ENCODE measurements at regions not wholly inside any gene's neighbourhood (a gene's known extent, or its start where the extent isn't known, plus 50 kb on each side); places are given as distances from the start of the nearest gene placed in this dataset.

DNA sequence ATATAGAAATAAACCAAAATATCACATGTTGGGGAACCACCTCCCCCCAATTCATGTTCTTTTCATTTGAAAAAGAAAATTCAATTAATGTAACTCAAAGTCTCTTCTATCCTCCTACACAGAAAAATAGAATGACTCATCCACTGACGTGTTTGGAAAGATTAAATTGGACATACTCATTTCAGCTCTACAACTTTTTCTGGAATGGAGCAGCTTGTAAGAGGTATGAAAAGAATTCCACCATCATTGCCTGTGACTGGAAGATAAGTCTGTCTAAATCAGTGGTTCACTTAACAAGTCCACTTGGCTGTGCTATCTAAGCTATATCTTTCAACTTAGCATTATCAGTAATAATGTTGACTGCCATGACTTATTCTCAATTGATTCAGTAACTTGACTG is 702.3 kb downstream of the BRINP3 start:
- Histone ChIP-seq H3K9me3 (no peaks in the 10 kb centered on the region), H3K4me3 (ENCODE audit: low read depth in 1 of 2, low read length in 1 of 2) (no peak overlapping the region), H3K36me3 (no peaks in the 10 kb centered on the region), H3K4me1 (ENCODE audit: control insufficient read depth in 1 of 2, insufficient read depth in 1 of 2, low read depth in 1 of 2, low read length in 1 of 2) (no peaks in the 10 kb centered on the region), H3K27ac (no peak overlapping the region), H3K27me3 (no peaks in the 10 kb centered on the region)
- TF ChIP-seq, protein P1, sequence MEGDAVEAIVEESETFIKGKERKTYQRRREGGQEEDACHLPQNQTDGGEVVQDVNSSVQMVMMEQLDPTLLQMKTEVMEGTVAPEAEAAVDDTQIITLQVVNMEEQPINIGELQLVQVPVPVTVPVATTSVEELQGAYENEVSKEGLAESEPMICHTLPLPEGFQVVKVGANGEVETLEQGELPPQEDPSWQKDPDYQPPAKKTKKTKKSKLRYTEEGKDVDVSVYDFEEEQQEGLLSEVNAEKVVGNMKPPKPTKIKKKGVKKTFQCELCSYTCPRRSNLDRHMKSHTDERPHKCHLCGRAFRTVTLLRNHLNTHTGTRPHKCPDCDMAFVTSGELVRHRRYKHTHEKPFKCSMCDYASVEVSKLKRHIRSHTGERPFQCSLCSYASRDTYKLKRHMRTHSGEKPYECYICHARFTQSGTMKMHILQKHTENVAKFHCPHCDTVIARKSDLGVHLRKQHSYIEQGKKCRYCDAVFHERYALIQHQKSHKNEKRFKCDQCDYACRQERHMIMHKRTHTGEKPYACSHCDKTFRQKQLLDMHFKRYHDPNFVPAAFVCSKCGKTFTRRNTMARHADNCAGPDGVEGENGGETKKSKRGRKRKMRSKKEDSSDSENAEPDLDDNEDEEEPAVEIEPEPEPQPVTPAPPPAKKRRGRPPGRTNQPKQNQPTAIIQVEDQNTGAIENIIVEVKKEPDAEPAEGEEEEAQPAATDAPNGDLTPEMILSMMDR (IDR thresholded peaks at IDR 0.05) = no peak

DNA sequence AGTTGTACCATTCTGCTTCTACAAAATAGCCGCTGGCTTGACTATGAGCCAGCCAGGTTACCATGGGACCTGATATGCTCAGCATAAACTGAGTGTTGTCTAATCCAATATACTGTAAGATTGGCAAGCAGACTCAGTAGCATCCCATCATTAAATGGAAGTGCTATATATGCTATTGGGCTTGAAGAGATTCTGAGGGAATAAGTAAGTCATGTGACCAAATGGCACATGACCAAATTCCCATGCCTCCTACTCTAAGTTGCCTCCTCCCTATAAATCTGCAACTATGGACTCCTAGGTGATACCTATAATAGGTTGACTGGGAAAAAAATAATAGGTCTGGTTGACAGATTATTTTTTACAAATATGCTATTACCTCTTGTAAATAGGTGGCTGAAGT is 698.6 kb downstream of the BRINP3 start:
- H3K4me3 ChIP-seq (ENCODE audit: low read depth in 1 of 2, low read length in 1 of 2) = no peak overlapping the region
- no peak overlapping the region for H3K27ac ChIP-seq
- TF ChIP-seq, protein P1 (IDR thresholded peaks at IDR 0.05) = no peak
- no peaks in the 10 kb centered on the region for H3K9me3 ChIP-seq
- H3K27me3 ChIP-seq = no peaks in the 10 kb centered on the region
- no peaks in the 10 kb centered on the region for H3K4me1 ChIP-seq (ENCODE audit: control insufficient read depth in 1 of 2, insufficient read depth in 1 of 2, low read depth in 1 of 2, low read length in 1 of 2)
- H3K36me3 ChIP-seq = no peaks in the 10 kb centered on the region

DNA sequence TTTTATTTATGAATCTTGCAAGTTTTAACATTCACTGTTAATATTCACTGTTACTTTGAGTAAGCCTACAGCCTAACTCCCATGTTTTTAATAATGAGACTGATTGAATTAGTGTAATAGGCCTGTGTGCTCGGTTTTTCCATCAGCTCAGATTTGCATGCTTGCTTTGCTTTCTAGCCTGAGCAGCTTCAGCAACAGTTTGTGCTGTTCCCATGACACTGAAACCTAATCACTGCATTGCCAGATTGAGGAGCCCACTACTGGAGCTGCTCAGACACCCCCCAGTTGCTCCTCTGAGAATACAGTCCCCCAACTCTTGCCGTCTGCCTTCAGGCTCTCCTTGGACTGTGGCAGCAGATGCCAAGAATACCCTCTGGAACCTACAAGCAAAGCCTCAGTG is 695.4 kb downstream of the BRINP3 start:
- TF ChIP-seq, protein P1 (IDR thresholded peaks at IDR 0.05) = no peak
- H3K36me3 ChIP-seq = no peaks in the 10 kb centered on the region
- H3K4me3 ChIP-seq (ENCODE audit: low read depth in 1 of 2, low read length in 1 of 2) = no peak overlapping the region
- H3K4me1 ChIP-seq (ENCODE audit: control insufficient read depth in 1 of 2, insufficient read depth in 1 of 2, low read depth in 1 of 2, low read length in 1 of 2) = no peaks in the 10 kb centered on the region
- H3K9me3 ChIP-seq = no peaks in the 10 kb centered on the region
- H3K27ac ChIP-seq = no peak overlapping the region
- H3K27me3 ChIP-seq = no peaks in the 10 kb centered on the region

DNA sequence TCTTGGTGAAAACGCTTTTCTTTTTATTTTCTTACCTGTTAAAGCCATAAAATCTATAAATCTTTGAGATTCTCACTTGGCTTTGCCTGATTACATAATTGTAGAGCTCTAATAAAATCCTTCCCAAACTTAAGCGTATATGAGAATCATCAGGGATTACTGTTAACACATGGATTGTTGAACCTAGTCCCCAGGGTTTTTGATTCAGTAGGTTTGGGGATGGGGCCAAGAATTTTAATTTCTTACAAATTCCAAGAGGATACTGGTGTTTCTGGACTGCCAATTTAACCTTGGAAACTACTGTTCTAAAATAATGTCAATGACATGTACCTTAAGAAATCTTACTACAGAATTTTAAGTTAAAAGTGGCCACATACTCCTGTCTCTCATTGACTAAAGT is 694.2 kb downstream of the BRINP3 start:
- TF ChIP-seq, protein P1 (IDR thresholded peaks at IDR 0.05) = no peak
- Histone ChIP-seq H3K27me3 (no peaks in the 10 kb centered on the region), H3K27ac (no peak overlapping the region), H3K9me3 (no peaks in the 10 kb centered on the region), H3K36me3 (no peaks in the 10 kb centered on the region), H3K4me1 (ENCODE audit: control insufficient read depth in 1 of 2, insufficient read depth in 1 of 2, low read depth in 1 of 2, low read length in 1 of 2) (no peaks in the 10 kb centered on the region), H3K4me3 (ENCODE audit: low read depth in 1 of 2, low read length in 1 of 2) (no peak overlapping the region)

DNA sequence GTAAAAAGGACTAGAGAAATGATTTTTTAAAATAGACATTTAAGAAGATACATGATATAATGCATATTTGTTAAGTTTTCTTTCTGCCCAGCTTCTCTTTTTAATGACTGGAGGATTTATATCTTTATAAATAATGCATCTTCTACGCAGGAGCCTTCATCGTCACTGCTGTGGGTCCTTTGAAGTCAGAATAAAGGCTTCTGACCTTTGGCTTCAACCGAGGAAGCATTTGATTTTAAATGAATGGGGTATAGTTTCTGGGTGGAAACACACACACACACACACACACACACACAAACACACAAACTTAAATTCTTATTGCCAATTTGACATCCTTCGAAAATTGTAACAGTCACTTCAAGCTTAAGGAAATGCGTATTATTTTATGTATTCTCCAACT is 690.9 kb downstream of the BRINP3 start:
- TF ChIP-seq, protein P1 (IDR thresholded peaks at IDR 0.05) = no peak
- Histone ChIP-seq H3K27ac (no peak overlapping the region), H3K36me3 (no peaks in the 10 kb centered on the region), H3K4me3 (ENCODE audit: low read depth in 1 of 2, low read length in 1 of 2) (no peak overlapping the region), H3K27me3 (no peaks in the 10 kb centered on the region), H3K9me3 (no peaks in the 10 kb centered on the region), H3K4me1 (ENCODE audit: control insufficient read depth in 1 of 2, insufficient read depth in 1 of 2, low read depth in 1 of 2, low read length in 1 of 2) (no peaks in the 10 kb centered on the region)

DNA sequence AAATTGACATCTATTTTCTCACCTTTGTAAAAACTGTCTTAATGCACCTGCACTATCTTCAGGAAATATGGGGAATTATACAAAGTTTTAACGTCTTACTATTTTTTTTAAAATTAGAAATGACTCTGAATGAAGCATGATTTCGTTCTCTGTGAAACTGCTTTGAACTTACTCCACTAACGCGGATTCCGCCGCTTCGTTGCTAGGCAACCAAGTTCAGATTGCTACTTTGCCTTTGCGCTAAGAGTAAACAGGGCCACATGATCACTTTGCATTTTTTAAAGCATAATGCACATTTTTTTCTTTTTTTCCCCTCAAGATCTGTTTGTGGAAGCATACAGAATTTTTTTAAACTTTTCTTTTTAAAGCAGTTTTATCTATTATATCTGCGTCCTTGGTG is 690.5 kb downstream of the BRINP3 start:
- Histone ChIP-seq H3K36me3 (no peaks in the 10 kb centered on the region), H3K9me3 (no peaks in the 10 kb centered on the region), H3K27ac (no peak overlapping the region), H3K4me3 (ENCODE audit: low read depth in 1 of 2, low read length in 1 of 2) (no peak overlapping the region), H3K4me1 (ENCODE audit: control insufficient read depth in 1 of 2, insufficient read depth in 1 of 2, low read depth in 1 of 2, low read length in 1 of 2) (no peaks in the 10 kb centered on the region), H3K27me3 (no peaks in the 10 kb centered on the region)
- TF ChIP-seq, protein P1 (IDR thresholded peaks at IDR 0.05) = no peak

Data from neutrophil (primary cell).